Lung (tissue), 11 donors: ENCODE measurements at regions not wholly inside any gene's neighbourhood (a gene's known extent, or its start where the extent isn't known, plus 50 kb on each side); places are given as distances from the start of the nearest gene placed in this dataset.

Experiments
- ATAC-seq: fragments of 200-7000 bp; cut with Tn5 transposase; one replicate; pipeline ENCODE4 v1.9.1; 2020; ENCODE audit warnings: moderate number of reproducible peaks; ENCODE audit not compliant: insufficient read depth, low FRiP score
- DNase-seq, 3 donors: peaks; one replicate each; pipeline ENCODE4 v3.0.0-alpha.2; 2013 to 2017
- H3K27ac ChIP-seq, 2 donors: one replicate each; pipeline ENCODE4 v1.5.1; 2013; ENCODE audit warnings: mild to moderate bottlenecking in 2 of 2, moderate library complexity in 2 of 2, control low read depth in 1 of 2, inconsistent platforms in 1 of 2, low read depth in 1 of 2, low read length in 1 of 2
- H3K27me3 ChIP-seq, 3 donors: one replicate each; pipeline ENCODE4 v1.5.1; 2013; ENCODE audit warnings: low read length in 2 of 3; ENCODE audit not compliant: control insufficient read depth in 3 of 3, insufficient read depth in 3 of 3
- H3K36me3 ChIP-seq, 4 donors: one replicate each; pipeline ENCODE4 v1.5.1; 2013; ENCODE audit warnings: low read length in 4 of 4, mild to moderate bottlenecking in 1 of 4, moderate library complexity in 1 of 4; ENCODE audit not compliant: control insufficient read depth in 4 of 4, insufficient read depth in 4 of 4
- H3K4me1 ChIP-seq, 5 donors: one replicate each; pipeline ENCODE4 v1.5.1; 2013; ENCODE audit warnings: low read length in 5 of 5, mild to moderate bottlenecking in 2 of 5, moderate library complexity in 1 of 5; ENCODE audit not compliant: control insufficient read depth in 5 of 5, insufficient read depth in 5 of 5
- H3K4me3 ChIP-seq: one replicate; pipeline ENCODE4 v1.5.1; 2013; ENCODE audit warnings: mild to moderate bottlenecking, control low read depth, moderate library complexity
- H3K9ac ChIP-seq, 2 donors: one replicate each; pipeline ENCODE4 v1.5.1; 2013; ENCODE audit warnings: low read length in 2 of 2, control low read depth in 1 of 2; ENCODE audit not compliant: insufficient read depth in 1 of 2
- H3K9me3 ChIP-seq, 4 donors: one replicate each; pipeline ENCODE4 v1.5.1; 2013; ENCODE audit warnings: low read length in 3 of 4, mild to moderate bottlenecking in 1 of 4, moderate library complexity in 1 of 4; ENCODE audit not compliant: control insufficient read depth in 4 of 4, insufficient read depth in 3 of 4
- CTCF ChIP-seq: IDR thresholded peaks from 2 replicates; pipeline ENCODE4 v1.5.1; 2012; ENCODE audit warnings: mild to moderate bottlenecking; ENCODE audit errors: control extremely low read depth, extremely low read depth
- WGBS, 2 donors: extraction: QIAGEN DNeasy Blood & Tissue Kit; methylation state at CpG; one replicate each; pipeline ENCODE4 v1.1.7; 2013; 5-methylcytosine and 5-hydroxymethylcytosine counted together
- donor health status: control.
- donor health status: control.
- donor health status: Bipolar disorder and iron deficiency.
- donor health status: healthy.
- donor health status: DM: yes; HTN: yes; CAD: no.

GRCh38 chr2:150006591-150006990, 419.0 kb upstream of the MMADHC start:
- DNase-seq (peak in 2 of 3 donors; percentile 68 to 81), ATAC-seq (no peak)
- peaks cover 0 to 27% (median 0%) of the 10 kb centered on the region in 5 donors for H3K4me1 ChIP-seq
- peaks cover 0 to 2% (median 0%) of the 10 kb centered on the region in 4 donors for H3K9me3 ChIP-seq
- no peaks in the 10 kb centered on the region for H3K27me3 ChIP-seq
- TF ChIP-seq CTCF: no peak
- H3K9ac ChIP-seq: no peak overlapping the region
- WGBS, 2 donors: 86% methylated on average over 4 of the region's 4 CpGs
- no peak overlapping the region for H3K4me3 ChIP-seq
- no peaks in the 10 kb centered on the region for H3K36me3 ChIP-seq
- H3K27ac ChIP-seq: no peak overlapping the region

GRCh38 chr2:150003544-150003943, 416.0 kb upstream of the MMADHC start:
- ATAC-seq: no peak
- Histone ChIP-seq H3K4me1 (peaks cover 0 to 21% (median 0%) of the 10 kb centered on the region in 5 donors), H3K36me3 (no peaks in the 10 kb centered on the region), H3K9ac (no peak overlapping the region), H3K9me3 (peaks cover 0 to 2% (median 0%) of the 10 kb centered on the region in 4 donors), H3K27me3 (no peaks in the 10 kb centered on the region), H3K4me3 (no peak overlapping the region), H3K27ac (no peak overlapping the region)
- 93% methylated on average over 1 of the region's 1 CpG for WGBS, 2 donors
- no peak for DNase-seq
- TF ChIP-seq CTCF: no peak

- Histone ChIP-seq H3K9ac (no peak overlapping the region), H3K4me3 (no peak overlapping the region), H3K27ac (no peak overlapping the region), H3K36me3 (no peaks in the 10 kb centered on the region), H3K27me3 (no peaks in the 10 kb centered on the region), H3K4me1 (peaks cover 0 to 13% (median 0%) of the 10 kb centered on the region in 5 donors), H3K9me3 (peaks cover 0 to 2% (median 0%) of the 10 kb centered on the region in 4 donors)
- DNase-seq (no peak), ATAC-seq (no peak)
- TF ChIP-seq CTCF: no peak
- 83 to 94% methylated on average over 4 of the region's 4 CpGs for WGBS, 2 donors
Measured at GRCh38 chr2:150001788-150002187, 414.2 kb upstream of the MMADHC start.

GRCh38 chr2:149996901-149997300, 409.3 kb upstream of the MMADHC start:
- H3K9me3 ChIP-seq: no peaks in the 10 kb centered on the region
- ATAC-seq (no peak), DNase-seq (peak in 2 of 3 donors; percentile 67 to 83)
- H3K36me3 ChIP-seq: no peaks in the 10 kb centered on the region
- H3K27me3 ChIP-seq: no peaks in the 10 kb centered on the region
- TF ChIP-seq CTCF: no peak
- 70 to 81% methylated on average over 3 of the region's 3 CpGs for WGBS, 2 donors
- H3K4me3 ChIP-seq: no peak overlapping the region
- H3K27ac ChIP-seq: no peak overlapping the region
- peaks cover 0 to 10% (median 2%) of the 10 kb centered on the region in 5 donors for H3K4me1 ChIP-seq
- no peak overlapping the region for H3K9ac ChIP-seq
